ENCODE measurements at regions not wholly inside any gene's neighbourhood (a gene's known extent, or its start where the extent isn't known, plus 50 kb on each side); places are given as distances from the start of the nearest gene placed in this dataset.

DNA sequence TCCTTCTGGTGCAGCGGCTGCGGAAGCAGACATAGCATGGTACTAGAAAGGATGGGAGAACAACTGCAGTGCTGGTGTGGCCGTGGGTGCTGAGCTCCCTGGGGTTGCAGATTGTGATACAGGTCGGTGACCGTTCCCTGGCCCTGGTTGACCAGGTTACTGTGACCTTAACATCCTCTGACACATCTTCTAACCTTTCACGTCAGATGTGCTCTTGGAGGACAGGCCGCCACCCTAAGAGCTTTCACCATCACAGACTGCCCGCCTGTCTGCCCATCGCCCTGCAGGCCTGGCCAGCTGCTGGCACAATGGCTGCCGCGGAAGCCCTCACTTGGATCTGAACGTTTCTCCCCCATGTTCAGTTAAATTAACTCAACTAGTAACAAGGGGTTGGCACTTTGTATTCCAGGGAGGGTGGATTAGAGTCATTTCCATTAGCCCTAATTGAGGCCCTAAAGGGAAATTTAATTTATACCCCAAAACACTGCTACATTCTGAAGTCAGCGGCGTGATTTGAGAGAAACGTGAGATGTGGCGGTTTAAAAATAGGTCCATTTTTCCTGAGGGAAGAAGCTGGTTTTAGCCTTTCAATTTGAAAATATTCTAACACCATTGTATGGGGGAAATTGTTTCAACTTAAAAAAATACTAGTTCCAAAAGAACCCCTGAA lies 443.9 kb upstream of the CDH4 start:
- Mint-ChIP-seq H3K4me1 (peaks cover 20% of the 10 kb centered on the region), H3K27me3 (ENCODE audit: low read depth) (no peaks in the 10 kb centered on the region)

DNA sequence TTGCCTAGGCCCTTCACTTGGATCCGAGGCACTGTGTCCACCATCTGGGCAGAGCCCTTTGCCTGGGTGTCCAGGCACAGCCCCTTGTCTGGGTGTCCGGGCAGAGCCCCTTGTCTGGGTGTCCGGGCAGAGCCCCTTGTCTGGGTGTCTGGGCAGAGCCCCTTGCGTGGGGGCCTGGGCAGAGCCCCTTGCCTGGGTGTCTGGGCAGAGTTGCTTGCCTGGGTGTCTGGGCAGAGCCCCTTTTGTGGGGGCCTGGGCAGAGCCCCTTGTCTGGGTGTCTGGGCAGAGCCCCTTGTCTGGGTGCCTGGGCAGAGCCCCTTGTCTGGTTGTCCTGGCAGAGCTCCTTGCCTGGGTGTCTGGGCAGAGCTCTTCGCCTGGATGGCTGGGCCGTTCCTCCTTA lies 443.4 kb upstream of the CDH4 start:
- H3K9me3 Mint-ChIP-seq = no peaks in the 10 kb centered on the region
- TF ChIP-seq, protein P1, sequence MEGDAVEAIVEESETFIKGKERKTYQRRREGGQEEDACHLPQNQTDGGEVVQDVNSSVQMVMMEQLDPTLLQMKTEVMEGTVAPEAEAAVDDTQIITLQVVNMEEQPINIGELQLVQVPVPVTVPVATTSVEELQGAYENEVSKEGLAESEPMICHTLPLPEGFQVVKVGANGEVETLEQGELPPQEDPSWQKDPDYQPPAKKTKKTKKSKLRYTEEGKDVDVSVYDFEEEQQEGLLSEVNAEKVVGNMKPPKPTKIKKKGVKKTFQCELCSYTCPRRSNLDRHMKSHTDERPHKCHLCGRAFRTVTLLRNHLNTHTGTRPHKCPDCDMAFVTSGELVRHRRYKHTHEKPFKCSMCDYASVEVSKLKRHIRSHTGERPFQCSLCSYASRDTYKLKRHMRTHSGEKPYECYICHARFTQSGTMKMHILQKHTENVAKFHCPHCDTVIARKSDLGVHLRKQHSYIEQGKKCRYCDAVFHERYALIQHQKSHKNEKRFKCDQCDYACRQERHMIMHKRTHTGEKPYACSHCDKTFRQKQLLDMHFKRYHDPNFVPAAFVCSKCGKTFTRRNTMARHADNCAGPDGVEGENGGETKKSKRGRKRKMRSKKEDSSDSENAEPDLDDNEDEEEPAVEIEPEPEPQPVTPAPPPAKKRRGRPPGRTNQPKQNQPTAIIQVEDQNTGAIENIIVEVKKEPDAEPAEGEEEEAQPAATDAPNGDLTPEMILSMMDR (conservative IDR thresholded peaks at IDR 0.05) = no peak
- H3K4me3 Mint-ChIP-seq = no peak overlapping the region
- H3K27ac Mint-ChIP-seq (ENCODE audit: unreplicated experiment) = no peak overlapping the region
- H3K4me1 Mint-ChIP-seq = peaks cover 20% of the 10 kb centered on the region
- no peak for DNase-seq (ENCODE audit: low read depth, low spot score)
- H3K36me3 Mint-ChIP-seq (ENCODE audit: low read depth) = no peaks in the 10 kb centered on the region
- H3K27me3 Mint-ChIP-seq (ENCODE audit: low read depth) = no peaks in the 10 kb centered on the region

More for the DNA sequence above, 443.9 kb upstream of the CDH4 start:
- Mint-ChIP-seq H3K36me3 (ENCODE audit: low read depth) (no peaks in the 10 kb centered on the region), H3K27ac (ENCODE audit: unreplicated experiment) (no peak overlapping the region), H3K9me3 (no peaks in the 10 kb centered on the region), H3K4me3 (no peak overlapping the region)
- DNase-seq (ENCODE audit: low read depth, low spot score) = no peak
- TF ChIP-seq, protein P1 (conservative IDR thresholded peaks at IDR 0.05) = no peak

DNA sequence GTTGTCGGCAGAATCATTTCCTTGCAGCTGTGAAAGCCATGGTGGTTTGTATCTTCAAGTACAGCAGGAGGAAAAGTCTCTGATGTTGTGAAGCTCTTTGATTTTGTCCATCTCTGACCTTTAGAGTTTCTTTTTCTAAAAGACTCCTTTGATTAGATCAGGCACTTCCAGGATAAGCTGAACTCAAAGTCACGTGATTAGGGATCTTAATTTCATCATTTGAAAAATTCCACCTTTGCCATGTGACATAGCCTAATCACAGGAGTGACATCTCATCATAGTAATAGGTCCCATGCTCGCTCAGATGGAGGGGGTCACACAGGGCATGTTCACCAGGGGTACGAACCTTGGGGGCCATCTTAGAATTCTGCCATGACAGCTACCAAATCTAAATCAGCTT lies 441.5 kb upstream of the CDH4 start:
- Mint-ChIP-seq H3K36me3 (ENCODE audit: low read depth) (no peaks in the 10 kb centered on the region), H3K9me3 (no peaks in the 10 kb centered on the region), H3K27ac (ENCODE audit: unreplicated experiment) (no peak overlapping the region), H3K27me3 (ENCODE audit: low read depth) (no peaks in the 10 kb centered on the region), H3K4me3 (no peak overlapping the region), H3K4me1 (peaks cover 9% of the 10 kb centered on the region)
- DNase-seq (ENCODE audit: low read depth, low spot score) = no peak
- TF ChIP-seq, protein P1 (conservative IDR thresholded peaks at IDR 0.05) = no peak

DNA sequence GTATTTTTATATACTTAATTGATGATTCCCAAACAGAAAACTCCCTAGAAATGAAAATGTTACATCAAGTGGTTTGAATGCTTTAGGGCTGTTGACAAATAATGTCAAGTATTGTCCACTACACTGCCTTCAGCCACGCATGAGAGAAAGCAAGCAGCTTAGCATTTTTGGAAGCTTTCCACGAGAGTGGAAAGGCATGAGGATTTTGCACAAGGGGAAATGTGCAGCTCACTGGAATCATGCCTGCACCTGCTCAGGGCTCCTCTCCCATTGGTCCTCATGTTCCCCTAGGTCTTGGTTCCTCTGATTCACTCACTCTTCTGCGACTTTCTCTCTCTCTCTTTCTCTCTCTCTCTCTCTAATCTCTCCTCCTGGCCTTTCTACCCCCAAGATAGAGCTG lies 439.5 kb upstream of the CDH4 start:
- Mint-ChIP-seq H3K27ac (ENCODE audit: unreplicated experiment) (no peak overlapping the region), H3K9me3 (no peaks in the 10 kb centered on the region), H3K4me1 (no peaks in the 10 kb centered on the region), H3K36me3 (ENCODE audit: low read depth) (no peaks in the 10 kb centered on the region), H3K4me3 (no peak overlapping the region), H3K27me3 (ENCODE audit: low read depth) (no peaks in the 10 kb centered on the region)
- DNase-seq (ENCODE audit: low read depth, low spot score) = no peak
- TF ChIP-seq, protein P1 (conservative IDR thresholded peaks at IDR 0.05) = no peak

DNA sequence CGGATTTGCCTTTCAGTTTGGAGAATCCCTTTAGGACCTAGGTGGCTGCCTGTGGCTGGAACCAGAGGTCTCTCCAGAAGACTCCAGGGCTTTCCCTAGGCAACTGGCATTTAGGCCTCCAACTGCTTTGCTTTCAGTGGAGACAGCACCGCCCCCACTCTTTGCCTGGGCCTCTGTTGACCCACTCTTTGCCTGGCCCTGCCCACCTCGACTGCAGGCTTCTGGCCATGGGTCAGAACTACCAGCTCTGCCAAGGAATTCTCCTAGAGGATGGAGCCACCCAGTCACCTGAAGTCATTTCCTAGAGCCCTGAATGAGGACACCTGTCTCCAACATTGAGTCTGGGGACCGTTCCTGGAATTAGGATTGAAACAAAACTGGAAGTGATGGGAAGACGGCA lies 439.0 kb upstream of the CDH4 start:
- H3K9me3 Mint-ChIP-seq = no peaks in the 10 kb centered on the region
- H3K4me1 Mint-ChIP-seq = no peaks in the 10 kb centered on the region
- no peak overlapping the region for H3K4me3 Mint-ChIP-seq
- DNase-seq (ENCODE audit: low read depth, low spot score) = no peak
- no peaks in the 10 kb centered on the region for H3K27me3 Mint-ChIP-seq (ENCODE audit: low read depth)
- no peak overlapping the region for H3K27ac Mint-ChIP-seq (ENCODE audit: unreplicated experiment)
- H3K36me3 Mint-ChIP-seq (ENCODE audit: low read depth) = no peaks in the 10 kb centered on the region
- TF ChIP-seq, protein P1 (conservative IDR thresholded peaks at IDR 0.05) = no peak

All from neural crest cell (in vitro differentiated cells).